HCT116 (cell line): ENCODE measurements at regions not wholly inside any gene's neighbourhood (a gene's known extent, or its start where the extent isn't known, plus 50 kb on each side); places are given as distances from the start of the nearest gene placed in this dataset.

Source experiments
- EGR1 ChIP-seq: IDR thresholded peaks from 2 replicates; pipeline ENCODE4 v1.6.1; 2012; ENCODE audit warnings: low read depth
- EZH2phosphoT487 ChIP-seq: fragments of 200-600 bp; IDR thresholded peaks from 2 replicates; pipeline ENCODE4 v1.6.1; 2018; ENCODE audit warnings: antibody characterized with exemption, borderline replicate concordance
- JUND ChIP-seq: IDR thresholded peaks from 2 replicates; pipeline ENCODE4 v1.6.1; 2012
- POLR2A ChIP-seq: IDR thresholded peaks from 2 replicates; pipeline ENCODE4 v1.7.0; 2011; ENCODE audit warnings: borderline replicate concordance; ENCODE audit not compliant: insufficient read depth, insufficient read length; ENCODE audit errors: extremely low read depth
- POLR2AphosphoS5 ChIP-seq: IDR thresholded peaks from 2 replicates; pipeline ENCODE4 v1.6.1; 2011; ENCODE audit warnings: mild to moderate bottlenecking, low read depth, low read length, moderate library complexity
- RAD21 ChIP-seq: IDR thresholded peaks from 2 replicates; pipeline ENCODE4 v1.6.1; 2012; ENCODE audit warnings: low read depth, mild to moderate bottlenecking
- SIN3A ChIP-seq: IDR thresholded peaks from 2 replicates; pipeline ENCODE4 v1.6.1; 2012; ENCODE audit warnings: low read depth
- SP1 ChIP-seq: IDR thresholded peaks from 2 replicates; pipeline ENCODE4 v1.6.1; 2012; ENCODE audit warnings: low read depth
- ZFX ChIP-seq: fragments of 450-650 bp; IDR thresholded peaks from 2 replicates; pipeline ENCODE4 v1.6.1; 2017
- TF ChIP-seq, protein P1 (sequence below), 3 experiments: fragments of 200-600 bp in 1 of 3; sonication (generic) in 1 of 3; IDR thresholded peaks in 2 of 3; conservative IDR thresholded peaks in 1 of 3; 2 replicates each; pipeline ENCODE4 v1.5.1; 2012 to 2017; ENCODE audit warnings: low read depth in 2 of 3, low read length in 2 of 3, antibody characterized with exemption in 1 of 3, borderline replicate concordance in 1 of 3, control low read depth in 1 of 3, mild to moderate bottlenecking in 1 of 3, mixed read lengths in 1 of 3, mixed run types in 1 of 3, moderate library complexity in 1 of 3; ENCODE audit not compliant: insufficient read depth in 1 of 3
- TF ChIP-seq, protein P2 (sequence below): IDR thresholded peaks from 2 replicates; pipeline ENCODE4 v1.6.1; 2011; ENCODE audit warnings: mild to moderate bottlenecking, low read length, moderate library complexity; ENCODE audit not compliant: insufficient replicate concordance; ENCODE audit errors: extremely low read depth
- TF ChIP-seq, protein P3 (sequence below): IDR thresholded peaks from 2 replicates; pipeline ENCODE4 v1.6.1; 2012
- TF ChIP-seq, protein P4 (sequence below): IDR thresholded peaks from 2 replicates; pipeline ENCODE4 v1.6.1; 2012; ENCODE audit warnings: low read depth

DNA sequence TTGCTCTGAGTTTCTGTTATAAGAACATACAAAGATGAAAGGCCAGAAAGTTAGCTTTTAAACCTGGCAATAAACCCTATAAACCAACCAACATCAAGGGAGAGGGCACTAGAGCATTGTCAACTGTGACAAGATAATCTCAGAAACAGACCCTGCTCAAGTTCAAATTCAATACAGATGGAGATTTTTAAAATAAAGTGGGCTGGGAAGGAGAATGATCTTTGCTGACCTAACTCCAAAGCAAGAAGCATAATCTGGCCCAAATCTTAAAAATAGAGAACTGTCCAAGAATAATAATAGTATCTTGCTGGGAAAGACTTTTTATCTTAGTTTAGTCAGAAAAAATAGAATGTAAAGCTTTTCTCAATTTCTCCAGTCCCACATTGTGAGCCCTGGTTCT is 485.5 kb downstream of the DISC1 start:
- TF ChIP-seq RAD21 = no peak
- no peak for TF ChIP-seq SIN3A
- TF ChIP-seq, protein P1, sequence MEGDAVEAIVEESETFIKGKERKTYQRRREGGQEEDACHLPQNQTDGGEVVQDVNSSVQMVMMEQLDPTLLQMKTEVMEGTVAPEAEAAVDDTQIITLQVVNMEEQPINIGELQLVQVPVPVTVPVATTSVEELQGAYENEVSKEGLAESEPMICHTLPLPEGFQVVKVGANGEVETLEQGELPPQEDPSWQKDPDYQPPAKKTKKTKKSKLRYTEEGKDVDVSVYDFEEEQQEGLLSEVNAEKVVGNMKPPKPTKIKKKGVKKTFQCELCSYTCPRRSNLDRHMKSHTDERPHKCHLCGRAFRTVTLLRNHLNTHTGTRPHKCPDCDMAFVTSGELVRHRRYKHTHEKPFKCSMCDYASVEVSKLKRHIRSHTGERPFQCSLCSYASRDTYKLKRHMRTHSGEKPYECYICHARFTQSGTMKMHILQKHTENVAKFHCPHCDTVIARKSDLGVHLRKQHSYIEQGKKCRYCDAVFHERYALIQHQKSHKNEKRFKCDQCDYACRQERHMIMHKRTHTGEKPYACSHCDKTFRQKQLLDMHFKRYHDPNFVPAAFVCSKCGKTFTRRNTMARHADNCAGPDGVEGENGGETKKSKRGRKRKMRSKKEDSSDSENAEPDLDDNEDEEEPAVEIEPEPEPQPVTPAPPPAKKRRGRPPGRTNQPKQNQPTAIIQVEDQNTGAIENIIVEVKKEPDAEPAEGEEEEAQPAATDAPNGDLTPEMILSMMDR (IDR thresholded peaks at IDR 0.05 in 2 of 3, conservative IDR thresholded peaks at IDR 0.05 in 1 of 3; ENCODE audit: borderline replicate concordance in 1 of 3, insufficient read depth in 1 of 3, low read depth in 2 of 3, low read length in 2 of 3) = no peak
- no peak for TF ChIP-seq POLR2A
- no peak for TF ChIP-seq EGR1
- no peak for TF ChIP-seq POLR2AphosphoS5
- TF ChIP-seq ZFX = no peak
- TF ChIP-seq, protein P2, sequence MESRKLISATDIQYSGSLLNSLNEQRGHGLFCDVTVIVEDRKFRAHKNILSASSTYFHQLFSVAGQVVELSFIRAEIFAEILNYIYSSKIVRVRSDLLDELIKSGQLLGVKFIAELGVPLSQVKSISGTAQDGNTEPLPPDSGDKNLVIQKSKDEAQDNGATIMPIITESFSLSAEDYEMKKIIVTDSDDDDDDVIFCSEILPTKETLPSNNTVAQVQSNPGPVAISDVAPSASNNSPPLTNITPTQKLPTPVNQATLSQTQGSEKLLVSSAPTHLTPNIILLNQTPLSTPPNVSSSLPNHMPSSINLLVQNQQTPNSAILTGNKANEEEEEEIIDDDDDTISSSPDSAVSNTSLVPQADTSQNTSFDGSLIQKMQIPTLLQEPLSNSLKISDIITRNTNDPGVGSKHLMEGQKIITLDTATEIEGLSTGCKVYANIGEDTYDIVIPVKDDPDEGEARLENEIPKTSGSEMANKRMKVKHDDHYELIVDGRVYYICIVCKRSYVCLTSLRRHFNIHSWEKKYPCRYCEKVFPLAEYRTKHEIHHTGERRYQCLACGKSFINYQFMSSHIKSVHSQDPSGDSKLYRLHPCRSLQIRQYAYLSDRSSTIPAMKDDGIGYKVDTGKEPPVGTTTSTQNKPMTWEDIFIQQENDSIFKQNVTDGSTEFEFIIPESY = no peak
- no peak for TF ChIP-seq EZH2phosphoT487
- no peak for TF ChIP-seq JUND
- no peak for TF ChIP-seq SP1
- TF ChIP-seq, protein P3, sequence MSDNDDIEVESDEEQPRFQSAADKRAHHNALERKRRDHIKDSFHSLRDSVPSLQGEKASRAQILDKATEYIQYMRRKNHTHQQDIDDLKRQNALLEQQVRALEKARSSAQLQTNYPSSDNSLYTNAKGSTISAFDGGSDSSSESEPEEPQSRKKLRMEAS = no peak
- TF ChIP-seq, protein P4, sequence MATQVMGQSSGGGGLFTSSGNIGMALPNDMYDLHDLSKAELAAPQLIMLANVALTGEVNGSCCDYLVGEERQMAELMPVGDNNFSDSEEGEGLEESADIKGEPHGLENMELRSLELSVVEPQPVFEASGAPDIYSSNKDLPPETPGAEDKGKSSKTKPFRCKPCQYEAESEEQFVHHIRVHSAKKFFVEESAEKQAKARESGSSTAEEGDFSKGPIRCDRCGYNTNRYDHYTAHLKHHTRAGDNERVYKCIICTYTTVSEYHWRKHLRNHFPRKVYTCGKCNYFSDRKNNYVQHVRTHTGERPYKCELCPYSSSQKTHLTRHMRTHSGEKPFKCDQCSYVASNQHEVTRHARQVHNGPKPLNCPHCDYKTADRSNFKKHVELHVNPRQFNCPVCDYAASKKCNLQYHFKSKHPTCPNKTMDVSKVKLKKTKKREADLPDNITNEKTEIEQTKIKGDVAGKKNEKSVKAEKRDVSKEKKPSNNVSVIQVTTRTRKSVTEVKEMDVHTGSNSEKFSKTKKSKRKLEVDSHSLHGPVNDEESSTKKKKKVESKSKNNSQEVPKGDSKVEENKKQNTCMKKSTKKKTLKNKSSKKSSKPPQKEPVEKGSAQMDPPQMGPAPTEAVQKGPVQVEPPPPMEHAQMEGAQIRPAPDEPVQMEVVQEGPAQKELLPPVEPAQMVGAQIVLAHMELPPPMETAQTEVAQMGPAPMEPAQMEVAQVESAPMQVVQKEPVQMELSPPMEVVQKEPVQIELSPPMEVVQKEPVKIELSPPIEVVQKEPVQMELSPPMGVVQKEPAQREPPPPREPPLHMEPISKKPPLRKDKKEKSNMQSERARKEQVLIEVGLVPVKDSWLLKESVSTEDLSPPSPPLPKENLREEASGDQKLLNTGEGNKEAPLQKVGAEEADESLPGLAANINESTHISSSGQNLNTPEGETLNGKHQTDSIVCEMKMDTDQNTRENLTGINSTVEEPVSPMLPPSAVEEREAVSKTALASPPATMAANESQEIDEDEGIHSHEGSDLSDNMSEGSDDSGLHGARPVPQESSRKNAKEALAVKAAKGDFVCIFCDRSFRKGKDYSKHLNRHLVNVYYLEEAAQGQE = no peak
